Peyer's patch (tissue), 4 donors: ENCODE measurements at regions not wholly inside any gene's neighbourhood (a gene's known extent, or its start where the extent isn't known, plus 50 kb on each side); places are given as distances from the start of the nearest gene placed in this dataset.

Experiments used
- POLR2A ChIP-seq, 2 donors: fragments of 450-650 bp; IDR thresholded peaks; one replicate each; pipeline ENCODE4 v1.5.1; 2017; ENCODE audit warnings: antibody characterized with exemption in 2 of 2, mild to moderate bottlenecking in 2 of 2, moderate library complexity in 2 of 2
- TF ChIP-seq, protein P1 (sequence below), 6 experiments: fragments of 450-650 bp in 4 of 6; fragments of 200-600 bp in 2 of 6; sonication (generic) in 1 of 6; IDR thresholded peaks; one replicate each; pipeline ENCODE4 v1.5.1; 2017 to 2019; ENCODE audit warnings: antibody characterized with exemption in 6 of 6, mild to moderate bottlenecking in 3 of 6, moderate library complexity in 1 of 6

DNA sequence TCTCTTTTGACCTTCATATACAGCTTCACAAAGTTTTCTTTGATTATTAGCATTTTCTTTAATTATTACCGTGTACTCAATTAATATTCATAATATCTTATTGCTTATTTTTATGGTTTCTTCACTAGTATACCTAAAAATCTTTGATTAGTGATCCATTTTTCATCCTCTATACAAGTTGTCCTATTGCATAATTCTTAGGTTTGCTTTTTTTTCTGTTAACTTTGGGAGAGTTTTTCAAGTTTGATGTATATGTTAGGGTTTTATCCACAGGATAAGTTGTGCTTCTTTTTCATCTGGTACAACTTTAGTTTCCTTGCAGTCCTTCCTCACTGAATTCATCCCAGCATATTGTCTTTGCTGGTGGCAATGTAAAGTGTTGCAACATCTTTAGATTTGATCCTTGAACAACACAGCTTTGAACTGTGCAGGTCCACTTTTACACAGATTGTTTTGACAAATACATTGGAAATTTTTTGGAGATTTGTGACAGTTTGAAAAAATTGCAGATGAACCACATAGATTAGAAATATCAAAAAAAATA is 88.6 kb upstream of the NAV3 start:
- no peak for TF ChIP-seq POLR2A (IDR thresholded peaks at IDR 0.05)
- TF ChIP-seq, protein P1, sequence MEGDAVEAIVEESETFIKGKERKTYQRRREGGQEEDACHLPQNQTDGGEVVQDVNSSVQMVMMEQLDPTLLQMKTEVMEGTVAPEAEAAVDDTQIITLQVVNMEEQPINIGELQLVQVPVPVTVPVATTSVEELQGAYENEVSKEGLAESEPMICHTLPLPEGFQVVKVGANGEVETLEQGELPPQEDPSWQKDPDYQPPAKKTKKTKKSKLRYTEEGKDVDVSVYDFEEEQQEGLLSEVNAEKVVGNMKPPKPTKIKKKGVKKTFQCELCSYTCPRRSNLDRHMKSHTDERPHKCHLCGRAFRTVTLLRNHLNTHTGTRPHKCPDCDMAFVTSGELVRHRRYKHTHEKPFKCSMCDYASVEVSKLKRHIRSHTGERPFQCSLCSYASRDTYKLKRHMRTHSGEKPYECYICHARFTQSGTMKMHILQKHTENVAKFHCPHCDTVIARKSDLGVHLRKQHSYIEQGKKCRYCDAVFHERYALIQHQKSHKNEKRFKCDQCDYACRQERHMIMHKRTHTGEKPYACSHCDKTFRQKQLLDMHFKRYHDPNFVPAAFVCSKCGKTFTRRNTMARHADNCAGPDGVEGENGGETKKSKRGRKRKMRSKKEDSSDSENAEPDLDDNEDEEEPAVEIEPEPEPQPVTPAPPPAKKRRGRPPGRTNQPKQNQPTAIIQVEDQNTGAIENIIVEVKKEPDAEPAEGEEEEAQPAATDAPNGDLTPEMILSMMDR (IDR thresholded peaks at IDR 0.05), result no peak
